RWPE1 (cell line): ENCODE measurements at regions not wholly inside any gene's neighbourhood (a gene's known extent, or its start where the extent isn't known, plus 50 kb on each side); places are given as distances from the start of the nearest gene placed in this dataset.
A peak's percentile ranks its signal among the peaks of the same experiment; 100 is the strongest.

Experiments
- CTCF ChIA-PET: fragments of 350-600 bp; sonication (Branson Sonifier 250); formaldehyde crosslinking; extraction: SDS; loops from one replicate; lab custom pipeline; 2021; lab: Yijun Ruan, JAX
- POLR2A ChIA-PET: fragments of 400-600 bp; formaldehyde crosslinking; extraction: SDS; loops from one replicate; lab custom pipeline; 2020; ENCODE audit warnings: antibody characterized with exemption; ENCODE audit not compliant: low non-redundant PET; lab: Yijun Ruan, JAX
- DNase-seq: peaks from one replicate; pipeline ENCODE4 v3.0.0; 2012; ENCODE audit warnings: low spot score
- H3K27ac ChIP-seq: fragments of 450-650 bp; 2 replicates; pipeline ENCODE4 v1.5.1; 2017
- TF ChIP-seq, protein P1 (sequence below): fragments of 450-650 bp; conservative IDR thresholded peaks from 2 replicates; pipeline ENCODE4 v1.5.1; 2017; ENCODE audit warnings: low read depth, mild to moderate bottlenecking

DNA sequence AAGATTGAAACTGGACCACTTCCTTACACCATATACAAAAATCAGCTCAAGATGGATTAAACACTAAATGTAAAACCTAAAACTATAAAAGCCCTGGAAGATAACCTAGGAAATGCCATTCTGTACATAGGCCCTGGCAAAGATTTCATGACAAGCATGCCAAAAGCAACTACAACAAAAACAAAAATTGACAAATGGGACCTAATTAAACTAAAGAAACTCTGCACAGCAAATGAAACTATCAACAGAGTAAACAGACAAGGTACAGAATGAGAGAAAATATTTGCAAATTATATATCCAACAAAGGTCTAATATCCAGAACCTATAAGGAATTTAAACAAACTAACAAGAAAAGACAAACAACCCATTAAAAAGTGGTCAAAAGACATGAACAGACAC, 173.1 kb upstream of the CCDC54 start:
- no peak for DNase-seq
- no peak overlapping the region for H3K27ac ChIP-seq
- CTCF ChIA-PET = interaction anchor here (0.7 kb wide), 1 partner anchor 537 kb away, joined by 3 read pairs; no protein-coding TSS in a partner anchor
- POLR2A ChIA-PET = no interaction called here
- TF ChIP-seq, protein P1, sequence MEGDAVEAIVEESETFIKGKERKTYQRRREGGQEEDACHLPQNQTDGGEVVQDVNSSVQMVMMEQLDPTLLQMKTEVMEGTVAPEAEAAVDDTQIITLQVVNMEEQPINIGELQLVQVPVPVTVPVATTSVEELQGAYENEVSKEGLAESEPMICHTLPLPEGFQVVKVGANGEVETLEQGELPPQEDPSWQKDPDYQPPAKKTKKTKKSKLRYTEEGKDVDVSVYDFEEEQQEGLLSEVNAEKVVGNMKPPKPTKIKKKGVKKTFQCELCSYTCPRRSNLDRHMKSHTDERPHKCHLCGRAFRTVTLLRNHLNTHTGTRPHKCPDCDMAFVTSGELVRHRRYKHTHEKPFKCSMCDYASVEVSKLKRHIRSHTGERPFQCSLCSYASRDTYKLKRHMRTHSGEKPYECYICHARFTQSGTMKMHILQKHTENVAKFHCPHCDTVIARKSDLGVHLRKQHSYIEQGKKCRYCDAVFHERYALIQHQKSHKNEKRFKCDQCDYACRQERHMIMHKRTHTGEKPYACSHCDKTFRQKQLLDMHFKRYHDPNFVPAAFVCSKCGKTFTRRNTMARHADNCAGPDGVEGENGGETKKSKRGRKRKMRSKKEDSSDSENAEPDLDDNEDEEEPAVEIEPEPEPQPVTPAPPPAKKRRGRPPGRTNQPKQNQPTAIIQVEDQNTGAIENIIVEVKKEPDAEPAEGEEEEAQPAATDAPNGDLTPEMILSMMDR = no peak

DNA sequence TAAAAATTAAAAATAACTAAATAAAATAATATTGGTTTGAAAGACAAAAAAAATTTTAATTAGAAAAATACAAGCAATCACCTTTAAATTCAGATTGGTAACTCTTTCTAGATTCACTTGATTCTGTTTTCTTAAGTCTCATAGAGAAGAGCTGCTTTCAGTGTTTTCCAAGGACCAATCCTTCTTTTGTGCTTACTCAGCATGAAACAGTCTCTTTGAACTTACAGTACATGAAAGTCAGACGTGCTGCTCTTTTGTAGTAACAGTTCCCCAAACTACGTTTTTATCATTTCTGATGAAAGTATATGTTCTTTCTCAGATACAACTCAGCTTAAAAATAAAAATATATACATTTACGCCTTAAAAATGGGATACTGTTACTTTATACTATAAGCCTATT, 171.9 kb upstream of the CCDC54 start:
- ChIA-PET CTCF (interaction anchor here (0.8 kb wide), 2 partner anchors 12 to 31 kb away, joined by 4 read pairs; no protein-coding TSS in a partner anchor), POLR2A (no interaction called here)
- DNase-seq = no peak
- TF ChIP-seq, protein P1 = no peak
- H3K27ac ChIP-seq = no peak overlapping the region

DNA sequence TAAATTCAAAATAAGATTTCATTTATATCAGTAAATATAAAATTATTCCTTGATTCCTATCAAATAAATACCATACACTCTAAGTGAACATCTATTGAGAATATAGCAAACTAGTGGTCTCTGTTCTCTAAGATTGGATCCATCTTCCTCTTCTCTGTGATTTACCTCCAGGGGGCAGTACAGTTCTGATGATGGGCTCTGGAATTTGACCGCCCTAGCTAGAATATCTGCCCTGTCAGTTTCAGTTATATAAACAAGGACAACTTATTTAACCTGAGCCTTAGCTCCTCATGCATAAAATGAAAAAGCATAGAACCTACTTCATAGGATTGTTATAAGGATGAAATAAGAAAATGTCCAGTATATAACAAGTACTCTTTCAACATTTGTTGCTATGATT, 171.1 kb upstream of the CCDC54 start:
- POLR2A ChIA-PET = no interaction called here
- H3K27ac ChIP-seq = no peak overlapping the region
- TF ChIP-seq, protein P1 = peak; percentile 45
- peak; percentile 49 for DNase-seq
- CTCF ChIA-PET = interaction anchor here (0.7 to 0.8 kb wide), 2 partner anchors 30 to 1227 kb away, joined by 3 to 4 read pairs; no protein-coding TSS in a partner anchor

DNA sequence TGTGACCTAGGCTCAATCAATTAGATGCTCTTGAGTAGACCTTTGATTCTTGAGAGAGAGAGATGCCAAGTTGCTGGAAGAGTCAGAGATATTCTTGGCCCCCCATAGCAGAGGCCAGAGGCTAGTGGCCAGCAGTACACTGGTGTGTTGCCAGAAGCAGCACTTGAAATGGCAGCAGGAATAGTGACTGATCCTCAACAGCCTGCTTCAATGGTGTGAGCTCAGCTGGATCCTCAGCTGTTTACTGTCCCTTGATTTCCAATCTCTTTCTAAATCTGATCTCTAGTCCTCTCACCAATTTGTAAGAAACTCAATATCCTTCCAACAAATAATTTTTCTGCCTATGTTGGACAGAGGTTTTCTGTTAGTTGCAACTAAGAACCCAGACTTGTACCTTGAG, 170.3 kb upstream of the CCDC54 start:
- ChIA-PET CTCF (no interaction called here), POLR2A (no interaction called here)
- TF ChIP-seq, protein P1 = no peak
- H3K27ac ChIP-seq = peak overlapping the region; percentile 83
- no peak for DNase-seq

DNA sequence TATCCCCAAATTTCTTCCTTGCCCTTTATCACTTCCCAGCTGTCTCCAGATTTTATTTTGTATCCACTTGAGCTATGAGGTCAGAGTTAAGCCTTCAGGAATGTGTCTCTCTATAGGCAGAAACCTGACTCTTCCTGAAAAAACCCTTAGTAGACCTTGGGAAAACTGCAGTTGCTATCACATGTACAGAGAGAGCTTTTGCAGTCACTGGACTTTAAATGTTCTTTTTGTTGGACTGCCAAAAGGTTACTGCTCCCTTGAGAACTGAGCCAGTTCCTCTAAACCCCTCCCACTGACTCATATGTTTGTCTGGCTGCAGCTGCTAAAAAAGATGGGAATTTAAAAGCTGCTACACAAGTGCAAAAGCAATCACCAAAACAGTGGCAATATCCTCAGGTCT, 169.1 kb upstream of the CCDC54 start:
- CTCF ChIA-PET = interaction anchor here (0.6 to 1.0 kb wide), 2 partner anchors 9 to 447 kb away, joined by 3 read pairs; no protein-coding TSS in a partner anchor
- no peak overlapping the region for H3K27ac ChIP-seq
- POLR2A ChIA-PET = no interaction called here
- peak; percentile 70 for DNase-seq
- TF ChIP-seq, protein P1 = no peak

DNA sequence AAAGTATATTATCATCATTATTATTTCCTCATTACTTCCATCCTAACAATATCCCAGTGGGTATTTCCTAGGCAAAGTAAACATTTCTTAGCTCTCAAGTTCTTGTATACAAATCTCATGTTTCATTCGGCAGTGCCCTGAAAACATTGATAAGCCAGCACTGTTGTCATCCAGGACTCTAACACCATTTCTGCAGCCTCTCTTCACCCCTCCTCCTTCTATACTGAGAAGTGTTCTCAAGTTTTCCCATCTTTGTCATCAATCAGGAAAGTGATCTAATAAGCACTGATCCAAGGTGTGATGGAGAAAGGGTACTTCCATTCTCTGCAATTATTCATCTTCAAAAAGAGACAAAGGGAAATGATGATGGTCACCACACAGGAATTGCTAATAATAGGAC, 168.4 kb upstream of the CCDC54 start:
- TF ChIP-seq, protein P1 = no peak
- ChIA-PET CTCF (no interaction called here), POLR2A (no interaction called here)
- no peak for DNase-seq
- no peak overlapping the region for H3K27ac ChIP-seq
